ENCODE measurements at regions not wholly inside any gene's neighbourhood (a gene's known extent, or its start where the extent isn't known, plus 50 kb on each side); places are given as distances from the start of the nearest gene placed in this dataset.

GRCh38 chr16:86946981-86947380 is 368.6 kb downstream of the FOXL1 start:
- Histone ChIP-seq H3K4me1 (ENCODE audit: control insufficient read depth in 1 of 2, low read depth in 2 of 2) (peaks cover 0 to 28% of the 10 kb centered on the region in 2 donors), H3K9me3 (no peaks in the 10 kb centered on the region), H3K27ac (no peak overlapping the region), H3K4me3 (no peak overlapping the region), H3K36me3 (no peaks in the 10 kb centered on the region), H3K27me3 (replicated peaks; ENCODE audit: insufficient read depth) (no peaks in the 10 kb centered on the region)
- ATAC-seq (ENCODE audit: insufficient number of reproducible peaks, low FRiP score, low read depth) = no peak
- DNase-seq (ENCODE audit: low spot score) = no peak
- TF ChIP-seq, protein P1, sequence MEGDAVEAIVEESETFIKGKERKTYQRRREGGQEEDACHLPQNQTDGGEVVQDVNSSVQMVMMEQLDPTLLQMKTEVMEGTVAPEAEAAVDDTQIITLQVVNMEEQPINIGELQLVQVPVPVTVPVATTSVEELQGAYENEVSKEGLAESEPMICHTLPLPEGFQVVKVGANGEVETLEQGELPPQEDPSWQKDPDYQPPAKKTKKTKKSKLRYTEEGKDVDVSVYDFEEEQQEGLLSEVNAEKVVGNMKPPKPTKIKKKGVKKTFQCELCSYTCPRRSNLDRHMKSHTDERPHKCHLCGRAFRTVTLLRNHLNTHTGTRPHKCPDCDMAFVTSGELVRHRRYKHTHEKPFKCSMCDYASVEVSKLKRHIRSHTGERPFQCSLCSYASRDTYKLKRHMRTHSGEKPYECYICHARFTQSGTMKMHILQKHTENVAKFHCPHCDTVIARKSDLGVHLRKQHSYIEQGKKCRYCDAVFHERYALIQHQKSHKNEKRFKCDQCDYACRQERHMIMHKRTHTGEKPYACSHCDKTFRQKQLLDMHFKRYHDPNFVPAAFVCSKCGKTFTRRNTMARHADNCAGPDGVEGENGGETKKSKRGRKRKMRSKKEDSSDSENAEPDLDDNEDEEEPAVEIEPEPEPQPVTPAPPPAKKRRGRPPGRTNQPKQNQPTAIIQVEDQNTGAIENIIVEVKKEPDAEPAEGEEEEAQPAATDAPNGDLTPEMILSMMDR (IDR thresholded peaks at IDR 0.05) = no peak

- Histone ChIP-seq H3K27me3 (replicated peaks; ENCODE audit: insufficient read depth) (no peaks in the 10 kb centered on the region), H3K9me3 (no peaks in the 10 kb centered on the region), H3K4me1 (ENCODE audit: control insufficient read depth in 1 of 2, low read depth in 2 of 2) (peaks cover 0 to 17% of the 10 kb centered on the region in 2 donors), H3K27ac (no peak overlapping the region), H3K4me3 (no peak overlapping the region), H3K36me3 (no peaks in the 10 kb centered on the region)
- ATAC-seq (ENCODE audit: insufficient number of reproducible peaks, low FRiP score, low read depth) = no peak
- TF ChIP-seq, protein P1 (IDR thresholded peaks at IDR 0.05) = no peak
- DNase-seq (ENCODE audit: low spot score) = no peak
These were observed 369.1 kb downstream of the C16orf95 start for GRCh38 chr16:86948046-86948445.

DNA sequence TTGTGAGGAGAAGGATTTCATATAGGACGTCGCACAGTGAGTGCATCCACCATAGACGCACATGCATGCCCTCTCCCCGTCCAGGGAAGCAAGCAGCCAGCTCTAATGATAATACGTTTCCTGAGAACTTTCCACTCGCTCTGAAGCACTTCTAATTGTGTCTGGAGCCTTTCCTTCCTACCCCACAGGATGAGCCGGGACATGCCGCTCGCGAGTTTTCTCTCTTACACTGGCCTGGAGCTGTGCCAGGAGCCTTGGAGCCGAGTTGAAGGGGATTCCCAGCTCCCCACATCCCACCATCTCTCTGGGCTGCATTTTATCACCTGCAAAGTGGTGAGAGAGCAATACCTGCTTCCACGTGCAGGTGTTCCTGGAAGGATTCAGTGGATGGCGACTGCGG is 368.1 kb downstream of the C16orf95 start:
- H3K36me3 ChIP-seq = no peaks in the 10 kb centered on the region
- DNase-seq (ENCODE audit: low spot score) (no peak), ATAC-seq (ENCODE audit: insufficient number of reproducible peaks, low FRiP score, low read depth) (no peak)
- H3K4me3 ChIP-seq = no peak overlapping the region
- peaks cover 0 to 12% of the 10 kb centered on the region in 2 donors for H3K4me1 ChIP-seq (ENCODE audit: control insufficient read depth in 1 of 2, low read depth in 2 of 2)
- no peak overlapping the region for H3K27ac ChIP-seq
- no peaks in the 10 kb centered on the region for H3K9me3 ChIP-seq
- TF ChIP-seq, protein P1 (IDR thresholded peaks at IDR 0.05) = no peak
- no peaks in the 10 kb centered on the region for H3K27me3 ChIP-seq (replicated peaks; ENCODE audit: insufficient read depth)

GRCh38 chr16:86949630-86950029 is 367.6 kb downstream of the C16orf95 start:
- H3K27me3 ChIP-seq (replicated peaks; ENCODE audit: insufficient read depth) = no peaks in the 10 kb centered on the region

DNA sequence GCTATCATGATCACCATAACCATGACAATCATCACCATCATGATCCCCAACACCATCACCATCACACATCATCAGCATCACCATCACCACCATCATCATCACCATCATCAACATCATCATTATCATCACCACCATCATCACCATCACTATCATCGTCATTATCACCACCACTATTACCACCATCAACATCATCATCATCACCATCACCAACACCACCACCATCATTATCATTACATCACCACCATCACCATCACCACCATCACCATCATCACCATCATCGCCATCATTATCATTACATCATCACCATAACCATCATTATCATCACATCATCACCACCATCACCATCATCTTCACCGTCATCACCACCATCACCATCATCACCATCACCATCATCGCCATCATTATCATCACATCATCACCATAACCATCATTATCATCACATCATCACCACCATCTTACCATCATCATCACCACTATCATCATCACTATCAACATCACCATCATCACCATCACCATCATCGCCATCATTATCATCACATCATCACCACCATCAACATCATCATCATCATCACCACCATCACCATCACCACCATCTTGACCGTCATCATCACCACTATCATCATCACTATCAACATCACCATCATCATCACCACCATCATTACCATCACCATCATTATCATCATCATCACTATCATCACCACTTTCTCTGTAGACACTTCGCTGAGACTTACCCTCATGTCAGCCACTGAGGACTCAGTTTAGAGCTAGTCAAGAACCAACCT is 366.0 kb downstream of the C16orf95 start:
- no peak for ATAC-seq (ENCODE audit: insufficient number of reproducible peaks, low FRiP score, low read depth)
- Histone ChIP-seq H3K9me3 (no peaks in the 10 kb centered on the region), H3K27ac (no peak overlapping the region), H3K27me3 (replicated peaks; ENCODE audit: insufficient read depth) (no peaks in the 10 kb centered on the region), H3K4me3 (no peak overlapping the region), H3K36me3 (no peaks in the 10 kb centered on the region), H3K4me1 (ENCODE audit: control insufficient read depth in 1 of 2, low read depth in 2 of 2) (peaks cover 0 to 9% of the 10 kb centered on the region in 2 donors)
- TF ChIP-seq, protein P1 (IDR thresholded peaks at IDR 0.05) = no peak
- no peak for DNase-seq (ENCODE audit: low spot score)

More at GRCh38 chr16:86949630-86950029, 367.6 kb downstream of the C16orf95 start:
- Histone ChIP-seq H3K36me3 (no peaks in the 10 kb centered on the region), H3K9me3 (no peaks in the 10 kb centered on the region), H3K4me1 (ENCODE audit: control insufficient read depth in 1 of 2, low read depth in 2 of 2) (peaks cover 0 to 12% of the 10 kb centered on the region in 2 donors), H3K4me3 (no peak overlapping the region), H3K27ac (no peak overlapping the region)
- no peak for DNase-seq (ENCODE audit: low spot score)
- TF ChIP-seq, protein P1 (IDR thresholded peaks at IDR 0.05) = no peak
- ATAC-seq (ENCODE audit: insufficient number of reproducible peaks, low FRiP score, low read depth) = no peak

Measured in thoracic aorta (tissue), 2 donors.